A549 (cell line): ENCODE measurements at regions not wholly inside any gene's neighbourhood (a gene's known extent, or its start where the extent isn't known, plus 50 kb on each side); places are given as distances from the start of the nearest gene placed in this dataset.

Experiments
- ATAC-seq, 2 experiments: fragments of 200-7000 bp in 1 of 2; fragments of >200 bp in 1 of 2; cut with Nextera tagmentation in 1 of 2; cut with Tn5 transposase in 1 of 2; 3 replicates each; pipeline versions ENCODE4 v1.8.0 to v1.9.1; 2018 to 2020; ENCODE audit warnings: mild to moderate bottlenecking in 1 of 2, moderate library complexity in 1 of 2
- CTCF ChIA-PET: fragments of 300-600 bp; sonication (Branson Sonifier 250); formaldehyde crosslinking; extraction: SDS; loops from one replicate; lab custom pipeline; 2021; ENCODE audit warnings: antibody characterized with exemption, inconsistent platforms; lab: Yijun Ruan, JAX
- POLR2A ChIA-PET: fragments of 350-600 bp; formaldehyde crosslinking; extraction: SDS; loops from one replicate; lab custom pipeline; 2021; ENCODE audit warnings: antibody characterized with exemption, inconsistent platforms; lab: Yijun Ruan, JAX
- DNase-seq, 2 experiments: peaks; one replicate each; pipeline versions ENCODE4 v3.0.0 to v3.0.0-alpha.2; 2011 to 2016; ENCODE audit warnings: low read depth in 1 of 2, low spot score in 1 of 2
- FAIRE-seq: peaks from 2 replicates; lab custom pipeline; 2011; peaks lifted over from hg19 to GRCh38; lab: Jason Lieb, UNC
- H3K27ac ChIP-seq, 2 experiments: fragments of >200 bp; sonication (Bioruptor Twin); formaldehyde crosslinking; 3 replicates each; pipeline ENCODE4 v1.5.1; 2016 to 2017
- H3K4me1 ChIP-seq: fragments of >200 bp; sonication (Bioruptor Twin); formaldehyde crosslinking; 3 replicates; pipeline ENCODE4 v1.6.1; 2016
- H3K4me2 ChIP-seq: fragments of >200 bp; sonication (Bioruptor Twin); formaldehyde crosslinking; 3 replicates; pipeline ENCODE4 v1.6.1; 2016
- H3K4me3 ChIP-seq: fragments of >200 bp; sonication (Bioruptor Twin); formaldehyde crosslinking; 3 replicates; pipeline ENCODE4 v1.5.1; 2016
- H3K9me3 ChIP-seq: fragments of >200 bp; sonication (Bioruptor Twin); formaldehyde crosslinking; 3 replicates; pipeline ENCODE4 v1.6.1; 2016
- ATOH8 ChIP-seq: fragments of 250-450 bp; sonication (Bioruptor Pico); IDR thresholded peaks from 2 replicates; pipeline ENCODE4 v1.5.0; 2020; ENCODE audit warnings: low read depth, mild to moderate bottlenecking, moderate library complexity
- BHLHE40 ChIP-seq: IDR thresholded peaks from 2 replicates; pipeline ENCODE4 v1.6.1; 2012; ENCODE audit warnings: low read depth, low read length, inconsistent platforms
- CEBPB ChIP-seq, 2 experiments: fragments of >200 bp in 1 of 2; sonication (Bioruptor Twin) in 1 of 2; formaldehyde crosslinking in 1 of 2; IDR thresholded peaks; 2 replicates each; pipeline ENCODE4 v1.6.1; 2012 to 2016
- CHD4 ChIP-seq: fragments of 200-600 bp; sonication (generic); IDR thresholded peaks from 2 replicates; pipeline ENCODE4 v1.6.1; 2016; ENCODE audit warnings: antibody characterized with exemption, mild to moderate bottlenecking, borderline replicate concordance
- EHF ChIP-seq: fragments of 250-450 bp; sonication (Bioruptor Pico); IDR thresholded peaks from 2 replicates; pipeline ENCODE4 v1.5.0; 2020; ENCODE audit warnings: mild to moderate bottlenecking
- EHMT2 ChIP-seq: fragments of 200-600 bp; sonication (generic); IDR thresholded peaks from 2 replicates; pipeline ENCODE4 v1.6.1; 2016; ENCODE audit warnings: antibody characterized with exemption, low read depth, mild to moderate bottlenecking, moderate library complexity
- EP300 ChIP-seq, 2 experiments: fragments of >200 bp; sonication (Bioruptor Twin); formaldehyde crosslinking; IDR thresholded peaks; 2 replicates in 1 of 2; 3 replicates in 1 of 2; pipeline ENCODE4 v1.6.1; 2016 to 2017
- FOSB ChIP-seq: fragments of 250-450 bp; sonication (Bioruptor Pico); IDR thresholded peaks from 2 replicates; pipeline ENCODE4 v1.5.0; 2020; ENCODE audit warnings: mild to moderate bottlenecking, moderate library complexity
- FOSL2 ChIP-seq, 2 experiments: fragments of 450-650 bp in 1 of 2; fragments of >200 bp in 1 of 2; sonication (Bioruptor Twin) in 1 of 2; formaldehyde crosslinking; IDR thresholded peaks; 2 replicates each; pipeline versions ENCODE4 v1.5.0 to v1.6.1; 2016 to 2020; ENCODE audit warnings: mild to moderate bottlenecking in 1 of 2, moderate library complexity in 1 of 2
- GATA3 ChIP-seq: IDR thresholded peaks from 2 replicates; pipeline ENCODE4 v1.6.1; 2012; ENCODE audit warnings: borderline replicate concordance
- HOXB13 ChIP-seq: fragments of 250-450 bp; sonication (Bioruptor Pico); IDR thresholded peaks from 2 replicates; pipeline ENCODE4 v1.5.0; 2020; ENCODE audit warnings: low read depth, mild to moderate bottlenecking, moderate library complexity
- HOXB5 ChIP-seq: fragments of 250-450 bp; sonication (Bioruptor Pico); IDR thresholded peaks from 2 replicates; pipeline ENCODE4 v1.5.0; 2020; ENCODE audit warnings: mild to moderate bottlenecking, moderate library complexity
- MAZ ChIP-seq: fragments of 150-350 bp; IDR thresholded peaks from 2 replicates; pipeline ENCODE4 v1.6.1; 2014; ENCODE audit warnings: antibody characterized with exemption, low read depth, low read length, borderline replicate concordance
- NFE2L2 ChIP-seq: fragments of 150-350 bp; conservative IDR thresholded peaks from 2 replicates; pipeline ENCODE4 v1.6.1; 2014; ENCODE audit warnings: low read length
- POLR2A ChIP-seq: IDR thresholded peaks from 2 replicates; pipeline ENCODE4 v1.6.1; 2012; ENCODE audit warnings: mild to moderate bottlenecking, low read length
- POLR2AphosphoS2 ChIP-seq: conservative IDR thresholded peaks from 2 replicates; pipeline ENCODE4 v1.6.1; 2012; ENCODE audit warnings: low read length, improper control_type of control experiment, inconsistent platforms
- RARB ChIP-seq: fragments of 250-450 bp; sonication (Bioruptor Pico); IDR thresholded peaks from 2 replicates; pipeline ENCODE4 v1.8.0; 2021; ENCODE audit warnings: mild to moderate bottlenecking, moderate library complexity
- RFX5 ChIP-seq: fragments of 450-650 bp; IDR thresholded peaks from 2 replicates; pipeline ENCODE4 v1.7.1; 2014; ENCODE audit warnings: antibody characterized with exemption, mild to moderate bottlenecking, moderate library complexity
- SMC3 ChIP-seq: fragments of >200 bp; sonication (Bioruptor Twin); formaldehyde crosslinking; IDR thresholded peaks from 3 replicates; pipeline ENCODE4 v1.6.1; 2018; ENCODE audit warnings: inconsistent platforms
- SREBF2 ChIP-seq: fragments of 450-650 bp; IDR thresholded peaks from 2 replicates; pipeline ENCODE4 v1.6.1; 2014; ENCODE audit warnings: mild to moderate bottlenecking, moderate library complexity
- ZFP36 ChIP-seq: fragments of 450-650 bp; IDR thresholded peaks from 2 replicates; pipeline ENCODE4 v1.6.1; 2014; ENCODE audit warnings: borderline replicate concordance; ENCODE audit not compliant: partially characterized antibody
- ZSCAN20 ChIP-seq: fragments of 250-450 bp; sonication (Bioruptor Pico); IDR thresholded peaks from 2 replicates; pipeline ENCODE4 v1.8.0; 2022; ENCODE audit warnings: mild to moderate bottlenecking, moderate library complexity
- WGBS: methylation state at CpG from one replicate; pipeline ENCODE4 v1.1.6; 2017; ENCODE audit errors: missing lambda C conversion rate; 5-methylcytosine and 5-hydroxymethylcytosine counted together
- TF ChIP-seq, protein P1 (sequence below): IDR thresholded peaks from 2 replicates; pipeline ENCODE4 v1.6.1; 2012; ENCODE audit warnings: low read depth, borderline replicate concordance
- TF ChIP-seq, protein P2 (sequence below): IDR thresholded peaks from 2 replicates; pipeline ENCODE4 v1.6.1; 2012
- TF ChIP-seq, protein P3 (sequence below): fragments of >200 bp; sonication (Bioruptor Twin); formaldehyde crosslinking; IDR thresholded peaks from 2 replicates; pipeline ENCODE4 v1.6.1; 2016

DNA sequence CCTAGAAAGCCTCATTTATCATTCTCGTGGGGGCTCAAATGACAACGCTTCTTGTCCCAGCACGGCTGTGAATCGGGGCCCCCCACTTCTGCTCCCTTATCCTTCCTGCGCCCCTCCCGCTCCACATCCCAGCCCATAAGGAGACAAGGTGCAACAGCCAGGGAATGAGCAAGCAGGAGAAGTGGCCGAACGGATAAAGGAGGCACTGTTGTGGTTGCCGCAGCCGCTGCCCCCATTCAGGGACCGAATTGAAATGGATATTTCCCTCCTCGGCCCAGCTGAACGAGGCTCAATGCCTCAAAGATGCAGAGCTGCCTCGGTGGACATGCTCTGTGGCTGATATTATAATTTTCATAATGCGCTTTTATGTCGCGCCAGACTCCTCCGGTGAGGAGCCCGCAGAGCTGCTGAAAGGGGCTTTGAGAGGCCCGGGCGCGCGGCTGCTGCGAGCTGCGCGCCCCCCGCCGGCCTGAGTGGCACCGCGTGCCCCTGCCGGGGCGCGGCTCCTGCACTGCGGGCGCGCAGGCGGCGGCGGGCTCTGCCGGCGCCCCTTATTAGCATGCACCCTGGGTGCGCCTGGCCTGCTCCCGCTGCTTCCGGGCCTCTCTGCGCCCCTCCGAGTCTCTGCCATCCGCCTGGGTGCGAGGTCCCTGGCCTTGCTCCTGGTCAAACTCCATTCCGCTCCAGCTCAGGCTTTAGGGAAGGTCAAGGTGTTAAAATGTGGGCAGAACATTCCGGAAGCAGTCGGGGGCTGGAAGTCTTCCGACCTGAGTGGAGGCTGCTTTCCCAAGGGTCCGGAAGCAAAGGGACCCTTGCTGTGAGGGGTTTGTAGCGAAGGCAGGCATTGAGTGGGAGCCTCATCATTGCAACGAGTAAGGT lies 68.2 kb upstream of the TMEM33 start:
- WGBS: 68% methylated on average over 39 of the region's 55 CpGs
- H3K27ac ChIP-seq: no peak overlapping the region
- ATAC-seq (no peak), FAIRE-seq (no peak), DNase-seq (no peak)
- ChIA-PET CTCF (no interaction called here), POLR2A (no interaction called here)
- no peak overlapping the region for H3K4me3 ChIP-seq
- no peaks in the 10 kb centered on the region for H3K9me3 ChIP-seq
- H3K4me2 ChIP-seq: no peak overlapping the region
- no peaks in the 10 kb centered on the region for H3K4me1 ChIP-seq
- TF ChIP-seq, protein P1, sequence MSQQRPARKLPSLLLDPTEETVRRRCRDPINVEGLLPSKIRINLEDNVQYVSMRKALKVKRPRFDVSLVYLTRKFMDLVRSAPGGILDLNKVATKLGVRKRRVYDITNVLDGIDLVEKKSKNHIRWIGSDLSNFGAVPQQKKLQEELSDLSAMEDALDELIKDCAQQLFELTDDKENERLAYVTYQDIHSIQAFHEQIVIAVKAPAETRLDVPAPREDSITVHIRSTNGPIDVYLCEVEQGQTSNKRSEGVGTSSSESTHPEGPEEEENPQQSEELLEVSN: no peak
- TF ChIP-seq EP300 (IDR thresholded peaks at IDR 0.05) (no peak), SMC3 (no peak), RFX5 (no peak), MAZ (no peak), ATOH8 (CRISPR knock-in tag) (no peak), HOXB5 (no peak), BHLHE40 (no peak), HOXB13 (CRISPR knock-in tag) (no peak), FOSL2 (IDR thresholded peaks at IDR 0.05) (no peak), FOSL2 (CRISPR knock-in tag; IDR thresholded peaks at IDR 0.05) (no peak), SREBF2 (no peak), RARB (no peak), EHMT2 (no peak), EHF (CRISPR knock-in tag) (no peak), ZFP36 (no peak), FOSB (CRISPR knock-in tag) (no peak)
- TF ChIP-seq, all 56 proteins: peak for 0

- Histone ChIP-seq H3K4me1 (no peaks in the 10 kb centered on the region), H3K27ac (no peak overlapping the region), H3K4me3 (no peak overlapping the region), H3K4me2 (peak overlapping the region; percentile 42; the same call in 1 of the 3 replicates), H3K9me3 (no peaks in the 10 kb centered on the region)
- TF ChIP-seq CEBPB (IDR thresholded peaks at IDR 0.05) (no peak), HOXB13 (CRISPR knock-in tag) (no peak), CHD4 (no peak), POLR2AphosphoS2 (no peak), ZSCAN20 (CRISPR knock-in tag) (no peak), EP300 (IDR thresholded peaks at IDR 0.05) (no peak), SMC3 (no peak), GATA3 (no peak), NFE2L2 (no peak), POLR2A (no peak)
- TF ChIP-seq, protein P2, sequence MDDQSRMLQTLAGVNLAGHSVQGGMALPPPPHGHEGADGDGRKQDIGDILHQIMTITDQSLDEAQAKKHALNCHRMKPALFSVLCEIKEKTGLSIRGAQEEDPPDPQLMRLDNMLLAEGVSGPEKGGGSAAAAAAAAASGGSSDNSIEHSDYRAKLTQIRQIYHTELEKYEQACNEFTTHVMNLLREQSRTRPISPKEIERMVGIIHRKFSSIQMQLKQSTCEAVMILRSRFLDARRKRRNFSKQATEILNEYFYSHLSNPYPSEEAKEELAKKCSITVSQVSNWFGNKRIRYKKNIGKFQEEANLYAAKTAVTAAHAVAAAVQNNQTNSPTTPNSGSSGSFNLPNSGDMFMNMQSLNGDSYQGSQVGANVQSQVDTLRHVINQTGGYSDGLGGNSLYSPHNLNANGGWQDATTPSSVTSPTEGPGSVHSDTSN: no peak
- TF ChIP-seq, protein P3, sequence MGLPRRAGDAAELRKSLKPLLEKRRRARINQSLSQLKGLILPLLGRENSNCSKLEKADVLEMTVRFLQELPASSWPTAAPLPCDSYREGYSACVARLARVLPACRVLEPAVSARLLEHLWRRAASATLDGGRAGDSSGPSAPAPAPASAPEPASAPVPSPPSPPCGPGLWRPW: no peak
- ChIA-PET CTCF (no interaction called here), POLR2A (no interaction called here)
- 84% methylated on average over 33 of the region's 42 CpGs for WGBS
- no peak for FAIRE-seq
- ATAC-seq: no peak
- DNase-seq: no peak
These were observed 69.0 kb upstream of the TMEM33 start for GRCh38 chr4:41865981-41866798.
